Liver (tissue), 7 donors: ENCODE measurements at regions not wholly inside any gene's neighbourhood (a gene's known extent, or its start where the extent isn't known, plus 50 kb on each side); places are given as distances from the start of the nearest gene placed in this dataset.

Experiments used
- DNase-seq: peaks from one replicate; pipeline ENCODE4 v3.0.0-alpha.2; 2017; ENCODE audit warnings: low spot score
- H3K27ac ChIP-seq, 2 donors: one replicate each; pipeline ENCODE4 v1.7.0; 2013; ENCODE audit warnings: inconsistent platforms in 2 of 2, low read length in 2 of 2, control low read depth in 1 of 2, low read depth in 1 of 2, mild to moderate bottlenecking in 1 of 2
- H3K27me3 ChIP-seq, 4 donors: one replicate each; pipeline versions ENCODE4 v1.6.1 to v1.7.0; 2013; ENCODE audit warnings: low read length in 3 of 4, inconsistent platforms in 1 of 4, mild to moderate bottlenecking in 1 of 4, moderate library complexity in 1 of 4; ENCODE audit not compliant: control insufficient read depth in 4 of 4, insufficient read depth in 4 of 4
- H3K36me3 ChIP-seq, 4 donors: one replicate each; pipeline versions ENCODE4 v1.6.1 to v1.7.0; 2013; ENCODE audit warnings: low read length in 3 of 4, mild to moderate bottlenecking in 3 of 4, low read depth in 1 of 4, moderate library complexity in 1 of 4; ENCODE audit not compliant: control insufficient read depth in 4 of 4, insufficient read depth in 3 of 4
- H3K4me1 ChIP-seq, 4 donors: one replicate each; pipeline versions ENCODE4 v1.6.1 to v1.7.0; 2013; ENCODE audit warnings: low read length in 3 of 4, mild to moderate bottlenecking in 3 of 4, moderate library complexity in 1 of 4; ENCODE audit not compliant: control insufficient read depth in 4 of 4, insufficient read depth in 4 of 4
- H3K4me3 ChIP-seq, 3 donors: one replicate each; pipeline versions ENCODE4 v1.6.1 to v1.7.0; 2013; ENCODE audit warnings: low read length in 3 of 3, control low read depth in 1 of 3, low read depth in 1 of 3, mild to moderate bottlenecking in 1 of 3
- H3K9ac ChIP-seq, 2 donors: one replicate each; pipeline ENCODE4 v1.7.0; 2013; ENCODE audit warnings: low read length in 2 of 2, mild to moderate bottlenecking in 2 of 2, moderate library complexity in 2 of 2, control low read depth in 1 of 2, low read depth in 1 of 2
- H3K9me3 ChIP-seq, 4 donors: one replicate each; pipeline versions ENCODE4 v1.6.1 to v1.7.0; 2013; ENCODE audit warnings: low read length in 3 of 4; ENCODE audit not compliant: control insufficient read depth in 4 of 4
- EGR1 ChIP-seq, 2 donors: IDR thresholded peaks; 2 replicates each; pipeline ENCODE4 v1.6.1; 2016 to 2018; ENCODE audit warnings: antibody characterized with exemption in 2 of 2, low read depth in 2 of 2
- FOXA2 ChIP-seq: IDR thresholded peaks from 2 replicates; pipeline ENCODE4 v1.6.1; 2016; ENCODE audit warnings: antibody characterized with exemption
- GABPA ChIP-seq, 2 donors: IDR thresholded peaks in 1 of 2; conservative IDR thresholded peaks in 1 of 2; 2 replicates each; pipeline ENCODE4 v1.6.1; 2016; ENCODE audit warnings: antibody characterized with exemption in 2 of 2, mild to moderate bottlenecking in 1 of 2, moderate library complexity in 1 of 2
- HNF4A ChIP-seq, 2 donors: conservative IDR thresholded peaks; 2 replicates each; pipeline ENCODE4 v1.6.1; 2016; ENCODE audit warnings: antibody characterized with exemption in 2 of 2, mild to moderate bottlenecking in 2 of 2
- HNF4G ChIP-seq: IDR thresholded peaks from 2 replicates; pipeline ENCODE4 v1.6.1; 2016; ENCODE audit warnings: antibody characterized with exemption
- JUND ChIP-seq, 2 donors: IDR thresholded peaks; 2 replicates each; pipeline ENCODE4 v1.6.1; 2016; ENCODE audit warnings: antibody characterized with exemption in 2 of 2
- NR2F2 ChIP-seq: IDR thresholded peaks from 2 replicates; pipeline ENCODE4 v1.6.1; 2016; ENCODE audit warnings: antibody characterized with exemption
- RXRA ChIP-seq, 2 donors: IDR thresholded peaks; 2 replicates each; pipeline ENCODE4 v1.6.1; 2017 to 2018; ENCODE audit warnings: antibody characterized with exemption in 2 of 2, mild to moderate bottlenecking in 1 of 2
- SP1 ChIP-seq: IDR thresholded peaks from 2 replicates; pipeline ENCODE4 v1.6.1; 2018; ENCODE audit warnings: antibody characterized with exemption, mild to moderate bottlenecking
- TAF1 ChIP-seq: conservative IDR thresholded peaks from 2 replicates; pipeline ENCODE4 v1.6.1; 2016; ENCODE audit warnings: antibody characterized with exemption, mild to moderate bottlenecking
- YY1 ChIP-seq: IDR thresholded peaks from 2 replicates; pipeline ENCODE4 v1.6.1; 2016; ENCODE audit warnings: antibody characterized with exemption, mild to moderate bottlenecking
- WGBS: extraction: QIAGEN DNeasy Blood & Tissue Kit; methylation state at CpG from one replicate; pipeline ENCODE4 v1.1.7; 2013; 5-methylcytosine and 5-hydroxymethylcytosine counted together
- TF ChIP-seq, protein P1 (sequence below): IDR thresholded peaks from 2 replicates; pipeline ENCODE4 v1.6.1; 2016; ENCODE audit warnings: antibody characterized with exemption
- TF ChIP-seq, protein P2 (sequence below): IDR thresholded peaks from 2 replicates; pipeline ENCODE4 v1.6.1; 2016; ENCODE audit warnings: antibody characterized with exemption
- TF ChIP-seq, protein P3 (sequence below): IDR thresholded peaks from 2 replicates; pipeline ENCODE4 v1.6.1; 2016; ENCODE audit warnings: antibody characterized with exemption, mild to moderate bottlenecking
- TF ChIP-seq, protein P4 (sequence below): IDR thresholded peaks from 2 replicates; pipeline ENCODE4 v1.6.1; 2016; ENCODE audit warnings: antibody characterized with exemption
- donor health status: healthy.
- donor health status: healthy.
- donor health status: healthy.
- donor health status: healthy.

DNA sequence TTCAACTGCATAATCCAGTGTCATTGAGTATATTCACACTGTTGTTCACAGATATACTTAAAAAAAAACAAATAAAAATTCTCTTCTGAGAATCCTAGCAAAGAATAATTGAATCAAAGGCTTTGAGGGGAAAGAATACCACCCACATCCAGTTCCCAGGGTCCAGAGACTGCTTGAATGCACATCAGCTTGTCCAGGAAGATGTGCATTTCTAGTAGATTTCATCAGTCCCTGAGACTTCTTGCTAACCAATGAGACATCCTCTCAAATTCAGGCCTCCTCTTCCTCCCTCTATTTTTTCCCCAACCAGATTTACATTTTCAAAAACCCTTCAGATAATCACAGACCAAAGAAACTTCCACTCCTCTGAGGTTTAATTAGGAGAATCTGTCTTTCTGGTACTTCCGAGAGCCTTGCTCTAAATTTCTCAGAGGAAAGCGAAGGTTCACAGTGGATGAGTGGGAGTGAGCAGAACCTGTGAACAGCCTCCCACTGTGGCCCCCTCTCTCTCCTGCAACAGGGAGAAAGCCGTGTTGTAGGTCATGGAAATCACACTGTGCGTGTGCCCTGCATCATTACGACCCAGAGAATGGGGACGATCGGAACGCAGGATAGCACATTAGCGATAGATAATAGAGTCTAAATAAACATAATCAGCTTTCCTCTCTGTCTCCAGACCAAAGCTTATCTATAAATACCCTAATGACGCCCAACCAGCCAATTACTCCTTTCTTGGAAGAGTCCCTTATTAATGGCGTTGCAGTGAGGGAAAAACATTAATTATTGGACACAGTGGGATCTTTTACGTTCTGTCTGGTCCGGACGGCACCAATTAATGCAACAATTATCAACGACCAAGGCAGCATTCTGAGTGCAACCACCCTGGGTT lies 212.5 kb downstream of the EMX2 start:
- Histone ChIP-seq H3K27me3 (peaks cover 0 to 4% (median 0%) of the 10 kb centered on the region in 4 donors), H3K9ac (no peak overlapping the region), H3K4me1 (no peaks in the 10 kb centered on the region), H3K4me3 (no peak overlapping the region), H3K27ac (no peak overlapping the region), H3K36me3 (no peaks in the 10 kb centered on the region), H3K9me3 (no peaks in the 10 kb centered on the region)
- DNase-seq, result no peak
- 61% methylated on average over 15 of the region's 15 CpGs for WGBS
- TF ChIP-seq, protein P1, sequence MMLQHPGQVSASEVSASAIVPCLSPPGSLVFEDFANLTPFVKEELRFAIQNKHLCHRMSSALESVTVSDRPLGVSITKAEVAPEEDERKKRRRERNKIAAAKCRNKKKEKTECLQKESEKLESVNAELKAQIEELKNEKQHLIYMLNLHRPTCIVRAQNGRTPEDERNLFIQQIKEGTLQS, result no peak
- TF ChIP-seq TAF1, result no peak
- no peak for TF ChIP-seq JUND (IDR thresholded peaks at IDR 0.05)

DNA sequence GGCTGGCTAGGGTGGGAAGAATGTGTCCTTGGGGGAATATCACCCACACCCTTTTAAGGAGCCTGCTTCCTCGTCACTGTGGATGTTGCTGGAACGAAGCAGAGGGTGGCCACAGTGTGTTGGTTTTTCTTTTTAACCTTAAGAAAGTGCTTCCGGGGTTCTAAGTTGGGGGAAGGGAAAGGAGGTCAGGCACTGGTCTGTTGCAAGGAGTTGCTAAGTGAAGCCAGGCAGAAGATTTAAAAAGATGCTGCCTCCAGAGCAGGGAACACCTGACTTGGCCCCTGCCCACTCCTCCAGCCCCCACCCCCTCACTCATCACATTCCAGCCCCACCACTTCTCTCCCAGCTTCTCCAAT lies 213.1 kb downstream of the EMX2 start:
- no peaks in the 10 kb centered on the region for H3K9me3 ChIP-seq
- H3K27ac ChIP-seq, result no peak overlapping the region
- DNase-seq, result no peak
- peaks cover 0 to 6% (median under 1%) of the 10 kb centered on the region in 4 donors for H3K27me3 ChIP-seq
- TF ChIP-seq, protein P1, result no peak
- no peak for TF ChIP-seq FOXA2
- TF ChIP-seq JUND (IDR thresholded peaks at IDR 0.05), result no peak
- TF ChIP-seq, protein P2, sequence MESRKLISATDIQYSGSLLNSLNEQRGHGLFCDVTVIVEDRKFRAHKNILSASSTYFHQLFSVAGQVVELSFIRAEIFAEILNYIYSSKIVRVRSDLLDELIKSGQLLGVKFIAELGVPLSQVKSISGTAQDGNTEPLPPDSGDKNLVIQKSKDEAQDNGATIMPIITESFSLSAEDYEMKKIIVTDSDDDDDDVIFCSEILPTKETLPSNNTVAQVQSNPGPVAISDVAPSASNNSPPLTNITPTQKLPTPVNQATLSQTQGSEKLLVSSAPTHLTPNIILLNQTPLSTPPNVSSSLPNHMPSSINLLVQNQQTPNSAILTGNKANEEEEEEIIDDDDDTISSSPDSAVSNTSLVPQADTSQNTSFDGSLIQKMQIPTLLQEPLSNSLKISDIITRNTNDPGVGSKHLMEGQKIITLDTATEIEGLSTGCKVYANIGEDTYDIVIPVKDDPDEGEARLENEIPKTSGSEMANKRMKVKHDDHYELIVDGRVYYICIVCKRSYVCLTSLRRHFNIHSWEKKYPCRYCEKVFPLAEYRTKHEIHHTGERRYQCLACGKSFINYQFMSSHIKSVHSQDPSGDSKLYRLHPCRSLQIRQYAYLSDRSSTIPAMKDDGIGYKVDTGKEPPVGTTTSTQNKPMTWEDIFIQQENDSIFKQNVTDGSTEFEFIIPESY, result no peak
- TF ChIP-seq NR2F2, result no peak
- no peak for TF ChIP-seq YY1
- no peak for TF ChIP-seq HNF4G
- no peak for TF ChIP-seq RXRA (IDR thresholded peaks at IDR 0.05)
- no peak for TF ChIP-seq SP1
- no peak for TF ChIP-seq GABPA (IDR thresholded peaks at IDR 0.05 in 1 of 2, conservative IDR thresholded peaks at IDR 0.05 in 1 of 2)
- TF ChIP-seq, protein P3, sequence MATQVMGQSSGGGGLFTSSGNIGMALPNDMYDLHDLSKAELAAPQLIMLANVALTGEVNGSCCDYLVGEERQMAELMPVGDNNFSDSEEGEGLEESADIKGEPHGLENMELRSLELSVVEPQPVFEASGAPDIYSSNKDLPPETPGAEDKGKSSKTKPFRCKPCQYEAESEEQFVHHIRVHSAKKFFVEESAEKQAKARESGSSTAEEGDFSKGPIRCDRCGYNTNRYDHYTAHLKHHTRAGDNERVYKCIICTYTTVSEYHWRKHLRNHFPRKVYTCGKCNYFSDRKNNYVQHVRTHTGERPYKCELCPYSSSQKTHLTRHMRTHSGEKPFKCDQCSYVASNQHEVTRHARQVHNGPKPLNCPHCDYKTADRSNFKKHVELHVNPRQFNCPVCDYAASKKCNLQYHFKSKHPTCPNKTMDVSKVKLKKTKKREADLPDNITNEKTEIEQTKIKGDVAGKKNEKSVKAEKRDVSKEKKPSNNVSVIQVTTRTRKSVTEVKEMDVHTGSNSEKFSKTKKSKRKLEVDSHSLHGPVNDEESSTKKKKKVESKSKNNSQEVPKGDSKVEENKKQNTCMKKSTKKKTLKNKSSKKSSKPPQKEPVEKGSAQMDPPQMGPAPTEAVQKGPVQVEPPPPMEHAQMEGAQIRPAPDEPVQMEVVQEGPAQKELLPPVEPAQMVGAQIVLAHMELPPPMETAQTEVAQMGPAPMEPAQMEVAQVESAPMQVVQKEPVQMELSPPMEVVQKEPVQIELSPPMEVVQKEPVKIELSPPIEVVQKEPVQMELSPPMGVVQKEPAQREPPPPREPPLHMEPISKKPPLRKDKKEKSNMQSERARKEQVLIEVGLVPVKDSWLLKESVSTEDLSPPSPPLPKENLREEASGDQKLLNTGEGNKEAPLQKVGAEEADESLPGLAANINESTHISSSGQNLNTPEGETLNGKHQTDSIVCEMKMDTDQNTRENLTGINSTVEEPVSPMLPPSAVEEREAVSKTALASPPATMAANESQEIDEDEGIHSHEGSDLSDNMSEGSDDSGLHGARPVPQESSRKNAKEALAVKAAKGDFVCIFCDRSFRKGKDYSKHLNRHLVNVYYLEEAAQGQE, result no peak
- TF ChIP-seq TAF1, result no peak
- TF ChIP-seq HNF4A (conservative IDR thresholded peaks at IDR 0.05), result no peak
- TF ChIP-seq EGR1 (IDR thresholded peaks at IDR 0.05; ENCODE audit: low read depth in 2 of 2), result no peak
- TF ChIP-seq, protein P4, sequence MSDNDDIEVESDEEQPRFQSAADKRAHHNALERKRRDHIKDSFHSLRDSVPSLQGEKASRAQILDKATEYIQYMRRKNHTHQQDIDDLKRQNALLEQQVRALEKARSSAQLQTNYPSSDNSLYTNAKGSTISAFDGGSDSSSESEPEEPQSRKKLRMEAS, result no peak
- WGBS, result 25% methylated on average over 3 of the region's 3 CpGs
- no peak overlapping the region for H3K4me3 ChIP-seq
- no peaks in the 10 kb centered on the region for H3K36me3 ChIP-seq
- no peaks in the 10 kb centered on the region for H3K4me1 ChIP-seq
- H3K9ac ChIP-seq, result no peak overlapping the region
